SKM-1 (cell line): ENCODE measurements at regions not wholly inside any gene's neighbourhood (a gene's known extent, or its start where the extent isn't known, plus 50 kb on each side); places are given as distances from the start of the nearest gene placed in this dataset.
"Not testable (repeated sequence)": the region's sequence is repeated elsewhere in the genome, so short reads cannot be mapped to it uniquely, and the experiment has no call there.

ENCODE experiments used
- DNase-seq: peaks from one replicate; lab custom pipeline; 2025; ENCODE audit not compliant: unreplicated experiment; lab: John Stamatoyannopoulos, UW

DNA sequence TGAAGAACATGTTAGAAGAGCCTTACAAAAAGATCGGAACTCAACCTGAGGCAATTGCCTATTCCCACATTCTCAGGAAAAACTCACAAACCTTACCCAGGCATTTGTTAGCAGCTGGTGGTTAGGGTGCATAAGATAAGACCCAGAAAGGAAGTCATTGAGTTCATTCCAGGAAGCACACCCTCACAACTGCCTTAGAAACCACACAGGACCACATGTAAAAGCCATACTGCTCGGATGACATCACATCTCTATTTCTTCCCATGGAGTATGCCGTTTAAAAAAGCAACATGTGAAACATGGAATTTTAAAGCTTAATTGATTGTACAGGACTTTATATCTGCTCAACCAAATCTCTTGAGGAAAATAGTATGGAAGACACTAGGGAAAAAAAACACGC, 411.2 kb downstream of the DAD1 start:
- no peak for DNase-seq

DNA sequence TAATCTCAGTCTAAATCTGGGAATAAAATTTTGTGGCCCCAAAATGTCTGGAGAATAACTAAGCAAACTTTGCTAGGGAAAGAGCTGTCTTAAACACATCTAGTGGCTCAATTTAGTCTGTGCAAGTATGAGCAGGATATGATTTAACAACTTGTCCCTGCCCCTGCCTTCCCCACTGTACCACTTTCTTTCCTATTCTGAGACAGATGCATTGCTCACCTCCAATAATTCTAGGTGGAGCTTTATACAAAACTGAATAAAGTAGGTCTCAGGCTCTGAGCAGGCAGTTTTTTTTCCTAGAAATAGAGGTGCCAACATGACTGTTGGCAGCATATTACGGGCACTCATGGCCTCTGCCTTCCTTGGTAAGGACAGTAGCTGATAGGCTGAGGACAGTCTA, 412.1 kb downstream of the DAD1 start:
- no peak for DNase-seq

DNA sequence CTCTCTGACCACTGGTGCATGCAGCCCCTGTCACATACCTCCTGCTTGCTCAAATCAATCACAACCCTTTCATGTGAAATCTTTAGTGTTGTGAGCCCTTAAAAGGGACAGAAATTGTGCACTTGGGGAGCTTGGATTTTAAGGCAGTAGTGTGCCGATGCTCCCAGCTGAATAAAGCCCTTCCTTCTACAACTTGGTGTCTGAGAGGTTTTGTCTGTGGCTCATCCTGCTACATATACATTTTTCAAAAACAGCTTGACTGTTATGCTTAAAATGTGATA, 413.8 kb downstream of the DAD1 start:
- not testable (repeated sequence) for DNase-seq

DNA sequence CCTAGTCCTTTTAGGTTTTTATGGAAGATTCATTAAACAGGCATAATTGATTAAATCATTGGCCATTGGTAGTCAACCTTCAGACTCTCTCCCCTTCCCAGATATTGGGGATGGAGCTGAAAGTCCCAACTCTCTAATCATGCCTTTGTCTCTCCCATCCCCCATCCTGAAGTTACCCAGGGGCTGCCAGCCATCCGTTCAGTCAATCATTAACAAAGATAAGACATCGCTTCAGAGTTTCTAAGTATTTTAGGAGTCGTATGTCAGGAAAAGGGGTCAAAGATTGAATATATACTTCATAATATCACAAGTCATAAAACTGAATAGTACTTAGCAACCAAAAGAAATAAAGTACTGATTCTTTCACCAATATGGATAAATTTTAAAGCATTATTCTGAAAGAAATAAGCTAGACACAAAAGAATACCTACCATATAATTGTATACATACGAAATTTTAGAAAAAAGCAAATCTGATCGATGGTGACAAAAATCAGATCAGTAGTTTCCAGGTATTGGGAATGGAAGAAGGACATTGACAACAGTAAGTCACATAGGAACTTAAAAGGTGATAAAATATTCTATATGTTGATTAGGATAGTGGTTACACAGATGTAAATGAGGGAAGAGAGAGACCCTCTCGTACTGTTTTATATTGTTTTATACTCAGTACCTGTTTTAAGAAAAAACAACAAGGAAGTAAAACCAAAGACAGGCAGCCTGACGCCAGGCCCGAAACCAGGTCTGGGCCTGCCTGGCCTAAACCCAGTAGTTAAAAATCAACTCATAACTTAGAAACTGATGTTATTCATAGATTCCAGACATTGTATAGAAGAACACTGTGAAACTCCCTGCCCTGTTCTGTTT, 414.4 kb downstream of the DAD1 start:
- DNase-seq: no peak

DNA sequence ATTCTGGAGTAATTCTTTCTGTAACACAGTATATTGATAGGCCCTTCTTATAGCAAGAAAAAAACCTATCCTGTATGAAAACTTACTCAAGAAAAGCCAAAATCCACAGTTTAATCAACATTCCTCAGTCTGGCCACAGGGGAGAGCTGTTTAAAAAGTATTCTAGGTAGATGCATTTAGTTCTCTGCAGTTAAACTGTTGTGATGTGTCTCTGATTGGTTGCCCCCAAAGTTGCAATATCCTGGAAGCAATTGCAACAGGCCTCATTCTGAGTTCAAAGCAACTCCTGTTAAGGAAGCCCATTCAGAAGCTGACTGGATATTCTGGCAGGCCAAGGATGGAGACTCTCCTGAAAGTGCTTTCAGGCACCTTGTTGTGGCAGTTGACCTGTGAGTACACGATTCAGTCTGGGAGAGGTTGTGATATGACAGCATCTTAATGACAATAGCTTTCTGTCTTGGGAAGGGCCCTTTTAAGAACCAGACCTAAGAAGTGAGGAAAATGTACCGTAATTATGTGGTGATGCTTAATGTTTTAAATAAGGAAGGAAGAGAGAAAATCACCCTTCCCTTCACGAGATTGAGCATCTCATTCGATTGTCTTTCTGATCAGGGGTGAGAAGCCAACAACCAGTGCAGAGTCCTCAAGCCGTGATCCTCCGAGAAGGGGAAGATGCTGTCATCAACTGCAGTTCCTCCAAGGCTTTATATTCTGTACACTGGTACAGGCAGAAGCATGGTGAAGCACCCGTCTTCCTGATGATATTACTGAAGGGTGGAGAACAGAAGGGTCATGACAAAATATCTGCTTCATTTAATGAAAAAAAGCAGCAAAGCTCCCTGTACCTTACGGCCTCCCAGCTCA, 420.7 kb downstream of the DAD1 start:
- DNase-seq: no peak

DNA sequence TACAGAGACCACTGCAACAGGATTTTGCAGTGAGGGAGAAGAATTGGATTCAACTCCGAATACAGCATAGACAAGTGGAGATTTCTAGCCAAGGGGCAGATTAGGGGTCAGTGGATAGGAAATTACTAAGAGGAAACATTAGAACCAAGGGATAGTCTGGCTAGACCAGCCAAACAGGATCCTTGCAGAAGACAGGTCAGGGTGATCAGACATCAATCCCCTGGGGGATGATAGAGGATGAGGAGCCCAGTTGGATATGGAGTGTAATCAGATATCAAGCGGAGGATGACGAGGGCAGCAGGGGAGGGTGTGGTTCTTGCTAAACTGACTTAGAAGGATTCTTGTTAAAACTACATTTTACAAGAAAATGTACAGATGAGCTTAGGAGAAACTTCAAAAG, 424.4 kb downstream of the DAD1 start:
- no peak for DNase-seq

DNA sequence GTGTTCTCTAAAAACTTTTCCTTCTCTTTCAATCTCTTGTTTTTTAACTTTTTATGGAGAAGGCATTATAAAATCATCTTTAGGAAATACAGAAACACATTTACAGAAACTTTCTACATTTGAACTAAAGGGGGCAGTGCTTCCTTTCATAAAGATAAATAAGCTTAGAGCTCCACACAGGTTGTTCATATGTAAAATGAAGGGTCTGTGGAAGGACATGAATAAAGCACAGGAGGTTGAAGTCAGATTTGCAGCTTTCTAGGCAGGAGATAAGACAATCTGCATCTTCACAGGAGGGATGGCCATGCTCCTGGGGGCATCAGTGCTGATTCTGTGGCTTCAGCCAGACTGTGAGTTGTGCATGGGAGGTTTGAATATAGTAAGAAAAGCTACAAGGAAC, 426.0 kb downstream of the DAD1 start:
- no peak for DNase-seq

DNA sequence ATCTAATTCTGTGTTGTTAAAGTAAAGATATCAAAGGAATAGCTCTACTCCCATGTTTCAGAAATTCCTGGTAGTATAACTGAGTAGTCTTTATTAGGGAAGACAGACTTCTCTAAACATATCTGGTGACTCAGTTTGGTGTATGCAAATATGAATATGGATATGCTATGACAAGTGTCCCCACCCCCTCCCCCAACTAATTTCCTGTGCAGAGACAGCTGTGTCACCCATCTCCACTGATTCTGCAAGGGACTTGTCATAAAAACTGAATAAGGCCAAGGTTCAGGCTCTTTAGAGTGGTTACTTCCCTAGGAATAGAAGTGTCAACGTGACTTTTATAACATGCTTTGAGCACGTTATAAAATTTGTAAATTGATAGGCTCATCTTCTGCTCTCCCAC, 429.1 kb downstream of the DAD1 start:
- no peak for DNase-seq

DNA sequence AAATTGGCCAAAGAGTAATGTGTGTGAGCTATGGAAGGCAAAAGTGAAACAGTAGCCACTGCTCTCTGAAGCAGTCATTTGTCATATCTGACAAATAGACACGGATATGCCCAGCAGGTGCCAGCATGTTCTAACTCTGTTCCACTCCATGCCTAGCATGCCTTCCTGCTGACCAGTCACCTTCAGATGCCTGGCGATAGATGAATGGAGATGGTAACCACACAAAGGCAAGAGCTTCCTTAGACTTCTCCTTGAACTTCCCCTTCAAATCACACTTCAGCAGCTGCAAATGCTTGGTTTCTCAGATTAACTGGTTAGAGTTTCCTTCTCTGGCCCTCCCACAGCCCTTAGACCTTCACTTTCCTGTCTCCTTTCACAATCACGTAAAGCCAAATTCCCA, 429.9 kb downstream of the DAD1 start:
- DNase-seq: no peak

DNA sequence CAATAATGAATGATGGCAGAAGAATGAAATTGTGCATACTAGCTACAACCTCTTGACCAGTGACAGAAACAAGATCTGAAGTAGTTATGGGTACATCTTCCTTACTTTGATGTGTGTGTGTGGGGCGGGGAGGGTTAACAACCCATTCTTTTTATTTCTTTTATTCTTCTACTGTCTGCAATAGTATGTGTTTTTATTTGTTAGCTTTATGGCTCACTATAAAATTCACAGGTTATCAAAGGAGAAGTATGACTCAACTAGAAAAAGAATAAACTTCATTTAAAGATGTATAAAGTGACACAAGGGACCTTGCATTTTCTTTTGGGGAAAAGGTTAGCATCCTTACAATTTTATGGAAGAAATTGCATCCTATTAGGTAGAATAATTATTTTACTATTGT, 430.5 kb downstream of the DAD1 start:
- no peak for DNase-seq

DNA sequence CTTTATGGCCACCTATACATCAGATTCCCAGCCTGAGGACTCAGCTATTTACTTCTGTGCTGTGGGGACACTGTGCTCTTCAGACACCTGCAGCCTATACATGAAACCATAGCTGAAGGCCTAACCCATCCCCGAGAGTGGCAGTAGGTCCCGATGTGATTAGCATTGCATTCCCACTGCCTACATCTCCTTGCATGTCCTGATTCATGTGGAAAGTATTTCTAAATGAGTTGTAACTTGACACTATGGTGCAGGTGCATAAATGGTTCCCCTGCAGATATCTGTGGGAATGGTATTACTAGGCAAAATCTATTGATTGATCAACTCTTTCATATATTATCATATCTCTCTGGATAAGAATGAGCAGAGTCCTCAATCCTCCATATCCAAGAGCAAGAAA, 433.5 kb downstream of the DAD1 start:
- DNase-seq: no peak

DNA sequence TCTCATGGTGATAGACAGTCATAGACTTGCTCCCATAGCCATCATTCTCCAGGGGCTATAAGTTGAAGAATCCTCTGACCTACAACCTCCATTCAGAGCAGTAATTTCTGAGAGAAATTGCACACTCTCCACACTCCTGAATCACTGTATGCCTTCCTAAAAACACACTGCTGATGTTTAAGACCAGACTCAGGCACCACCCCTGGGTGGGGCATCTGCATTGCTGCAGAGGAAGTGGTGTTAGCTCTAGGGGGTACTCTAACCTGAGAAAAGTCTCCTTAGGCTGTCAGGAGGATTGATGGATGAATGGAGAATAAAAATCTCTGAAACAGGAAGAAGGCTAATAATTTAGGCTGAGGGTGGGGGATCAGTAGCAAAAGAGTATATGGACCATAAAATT, 436.1 kb downstream of the DAD1 start:
- no peak for DNase-seq

DNA sequence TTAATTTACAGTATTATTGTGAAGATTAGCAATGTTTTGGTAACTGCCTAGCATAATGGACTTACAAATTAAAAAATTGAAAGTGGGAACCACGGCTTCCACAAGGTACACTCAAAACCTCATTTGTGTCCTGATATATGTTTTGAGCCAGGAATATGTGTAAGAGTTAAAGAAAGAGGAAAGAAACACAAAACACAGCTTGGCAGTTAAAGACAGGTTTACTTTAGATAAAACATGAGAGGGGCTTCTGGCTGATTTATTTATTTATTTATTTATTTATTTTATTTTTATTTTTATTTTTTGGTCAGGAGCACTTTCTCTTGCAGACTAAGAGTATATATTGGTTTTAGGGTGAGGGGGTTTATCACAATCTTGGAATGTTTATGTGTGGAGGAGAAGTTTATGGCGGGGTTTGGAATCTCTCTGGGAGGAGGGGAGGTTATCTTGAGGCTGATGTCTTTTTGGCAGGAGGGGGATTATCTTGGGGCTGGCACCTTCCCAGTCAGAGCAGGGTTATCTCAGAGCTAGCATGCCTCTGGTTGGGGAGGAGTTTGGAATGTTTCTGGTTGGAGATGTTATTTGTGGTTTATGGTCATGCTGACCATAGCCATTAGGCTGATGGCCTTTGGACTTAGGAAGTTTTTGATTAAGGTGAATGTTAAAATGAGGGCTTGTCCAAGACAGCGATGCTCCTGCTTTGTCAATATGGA, 436.7 kb downstream of the DAD1 start:
- no peak for DNase-seq

DNA sequence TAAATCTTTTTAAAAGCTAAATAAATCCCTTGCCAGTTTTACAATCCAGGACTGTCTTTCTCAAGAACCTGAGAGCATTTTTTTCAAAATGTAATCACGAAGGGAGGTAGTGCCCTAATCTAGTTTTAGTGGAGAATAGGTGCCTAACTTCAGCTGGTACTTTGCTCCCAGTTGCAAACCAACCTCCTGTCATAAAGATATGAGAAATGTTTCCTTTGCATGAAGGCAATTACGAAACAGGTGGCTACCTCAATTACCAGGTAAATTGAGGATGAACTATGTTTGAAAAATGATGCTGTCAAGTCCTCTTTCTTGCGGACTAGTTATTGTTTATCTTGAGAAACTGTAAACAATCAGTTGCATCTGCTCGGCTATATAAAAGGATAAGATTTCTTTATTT, 437.9 kb downstream of the DAD1 start:
- DNase-seq: no peak

DNA sequence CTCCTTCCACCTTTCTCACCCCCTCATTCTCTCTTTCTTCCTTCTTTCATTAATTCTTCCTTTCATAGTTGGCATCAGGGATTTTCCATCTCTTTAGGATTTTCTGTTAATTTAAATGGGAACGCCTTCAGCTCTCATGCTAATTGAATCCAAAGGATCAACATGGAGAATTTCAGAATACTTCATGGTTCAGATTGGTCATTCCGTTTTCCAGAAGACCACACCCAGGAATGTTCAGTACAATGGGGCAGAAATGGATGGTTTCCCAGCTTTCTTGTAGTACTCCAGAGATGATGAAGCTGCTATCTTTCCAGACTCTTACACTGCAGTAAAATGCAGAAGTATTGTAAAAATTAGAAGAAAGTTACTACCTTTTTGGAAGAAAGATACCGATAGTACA, 440.0 kb downstream of the DAD1 start:
- no peak for DNase-seq

DNA sequence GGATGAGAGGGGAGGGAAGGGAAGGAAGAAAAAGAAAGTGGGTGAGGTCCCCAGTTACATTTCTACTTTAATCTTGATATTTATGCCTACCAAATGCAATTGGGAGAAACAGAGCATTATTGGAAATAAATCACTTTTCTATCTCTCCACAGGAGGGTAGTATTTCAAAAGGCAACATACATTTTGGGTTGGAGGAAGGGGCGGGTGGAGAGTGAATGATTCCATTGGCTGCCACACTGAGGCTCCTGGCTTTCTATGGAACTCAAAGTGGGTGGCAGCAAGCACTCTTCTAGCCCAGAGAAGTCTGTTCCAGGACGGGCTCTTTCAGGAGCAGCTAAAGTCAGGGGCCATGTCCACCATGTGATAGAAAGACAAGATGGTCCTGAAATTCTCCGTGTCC, 441.3 kb downstream of the DAD1 start:
- no peak for DNase-seq

DNA sequence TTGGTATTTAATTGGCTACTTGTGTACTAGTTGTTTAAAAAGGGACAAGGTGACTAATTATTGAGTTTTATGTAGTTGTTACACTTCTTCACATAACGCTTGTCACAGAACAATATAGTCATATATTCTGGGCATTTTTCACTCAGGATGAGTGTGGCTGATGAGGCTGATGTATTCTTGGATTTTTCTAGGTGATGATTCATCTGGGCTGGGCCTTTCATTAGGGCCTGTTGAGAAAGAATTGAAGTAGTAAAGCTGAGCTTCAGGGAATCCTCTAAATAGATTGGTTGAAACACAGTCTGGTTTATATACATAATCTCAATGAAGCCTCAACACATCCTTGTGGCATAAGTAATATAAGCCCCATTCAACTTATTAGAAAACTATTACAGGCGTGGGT, 445.7 kb downstream of the DAD1 start:
- no peak for DNase-seq

DNA sequence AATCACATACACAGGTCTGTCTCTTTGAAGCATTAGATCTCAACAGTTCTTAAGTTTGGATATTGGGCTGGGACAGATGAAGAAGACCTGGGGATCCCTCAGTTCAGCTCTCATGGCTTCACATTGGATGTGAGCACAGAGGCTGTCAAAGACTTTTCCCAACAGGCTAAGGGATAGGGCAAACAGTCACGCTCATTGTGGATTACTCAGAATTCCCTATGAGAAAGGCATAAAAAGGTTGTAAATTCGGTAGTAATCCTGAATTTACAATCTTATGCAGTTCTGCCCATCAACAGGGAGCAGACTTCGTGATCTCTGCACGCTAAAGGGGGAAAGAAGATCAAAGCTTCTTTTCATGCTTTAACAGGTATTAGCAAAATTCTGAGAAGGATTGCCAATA, 448.4 kb downstream of the DAD1 start:
- DNase-seq: no peak

DNA sequence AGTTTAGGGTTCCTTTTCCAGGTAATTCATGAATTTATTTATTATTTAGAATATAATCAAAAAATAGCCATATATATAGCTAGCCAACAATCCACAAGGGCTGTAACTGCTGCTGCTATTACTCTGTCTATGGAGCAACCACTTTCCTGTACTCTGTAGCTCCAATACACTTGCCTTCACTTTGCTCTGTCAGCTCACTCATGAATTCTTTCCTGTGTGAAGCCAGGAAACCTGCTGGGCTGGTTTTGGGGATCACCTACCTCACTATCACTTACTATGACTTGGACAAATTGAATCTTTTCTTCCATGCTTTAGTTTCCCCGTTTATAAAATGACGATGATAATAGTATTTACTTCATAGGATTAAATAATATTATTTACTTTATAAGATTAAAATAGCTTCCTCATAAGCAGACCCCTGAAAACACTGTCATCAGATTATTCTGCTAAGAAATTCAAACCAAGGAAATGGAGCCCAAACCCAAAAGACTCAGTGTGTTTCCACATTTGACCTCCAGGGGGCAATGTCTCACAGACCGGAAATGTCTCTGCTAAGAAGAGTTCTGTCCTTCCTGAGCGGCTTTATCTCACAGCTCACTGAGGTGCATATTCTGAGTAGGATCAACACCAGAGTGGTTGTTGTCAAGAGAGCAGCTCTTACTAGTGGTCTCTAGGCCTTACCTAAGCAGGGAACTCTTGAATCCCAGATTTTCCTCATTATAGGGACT, 457.1 kb downstream of the DAD1 start:
- no peak for DNase-seq

DNA sequence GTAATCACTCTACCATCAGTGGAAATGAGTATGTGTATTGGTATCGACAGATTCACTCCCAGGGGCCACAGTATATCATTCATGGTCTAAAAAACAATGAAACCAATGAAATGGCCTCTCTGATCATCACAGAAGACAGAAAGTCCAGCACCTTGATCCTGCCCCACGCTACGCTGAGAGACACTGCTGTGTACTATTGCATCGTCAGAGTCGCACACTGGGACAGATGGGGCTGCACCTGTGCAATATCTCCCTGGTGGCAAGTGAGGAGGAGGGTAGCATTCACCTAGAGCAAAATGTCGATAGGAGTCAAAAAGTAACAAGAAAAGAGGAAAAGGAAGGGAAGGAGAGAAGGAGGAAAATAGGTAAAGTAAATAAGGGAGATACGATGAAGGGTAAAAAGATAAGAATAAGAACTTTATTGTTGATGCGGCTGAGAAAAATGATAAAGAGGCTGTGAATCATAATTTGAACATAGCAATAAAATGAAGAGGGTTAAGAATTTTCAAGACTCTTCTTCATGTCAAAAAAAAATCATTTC, 450.5 kb upstream of the OR4E1 start:
- DNase-seq: no peak
